ENCODE measurements at regions not wholly inside any gene's neighbourhood (a gene's known extent, or its start where the extent isn't known, plus 50 kb on each side); places are given as distances from the start of the nearest gene placed in this dataset.

- no peak for DNase-seq (ENCODE audit: low read depth)
Observed at GRCh38 chr4:136528131-136528530, 1004.2 kb downstream of the PCDH18 start.

GRCh38 chr4:136526517-136526916, 1005.8 kb downstream of the PCDH18 start:
- DNase-seq (ENCODE audit: low read depth): no peak

- DNase-seq (ENCODE audit: low read depth): no peak
Observed at GRCh38 chr4:136524039-136524438, 1008.3 kb downstream of the PCDH18 start.

- no peak for DNase-seq (ENCODE audit: low read depth)
Observed at GRCh38 chr4:136516371-136516770, 1015.9 kb downstream of the PCDH18 start.

- DNase-seq (ENCODE audit: low read depth): no peak
Observed at GRCh38 chr4:136505020-136505419, 1027.3 kb downstream of the PCDH18 start.

GRCh38 chr4:136495851-136496250, 1036.4 kb downstream of the PCDH18 start:
- no peak for DNase-seq (ENCODE audit: low read depth)

- no peak for DNase-seq (ENCODE audit: low read depth)
Observed at GRCh38 chr4:136495076-136495475, 1037.2 kb downstream of the PCDH18 start.

GRCh38 chr4:136489101-136489500, 1043.2 kb downstream of the PCDH18 start:
- no peak for DNase-seq (ENCODE audit: low read depth)

GRCh38 chr4:136484996-136485395, 1047.3 kb downstream of the PCDH18 start:
- DNase-seq (ENCODE audit: low read depth): no peak

- DNase-seq (ENCODE audit: low read depth): no peak
Observed at GRCh38 chr4:136476753-136477152, 1055.5 kb downstream of the PCDH18 start.

GRCh38 chr4:136471051-136471450, 1061.2 kb downstream of the PCDH18 start:
- DNase-seq (ENCODE audit: low read depth): no peak

GRCh38 chr4:136465691-136466090, 1066.6 kb downstream of the PCDH18 start:
- no peak for DNase-seq (ENCODE audit: low read depth)

GRCh38 chr4:136463941-136464340, 1068.4 kb downstream of the PCDH18 start:
- DNase-seq (ENCODE audit: low read depth): no peak

- DNase-seq (ENCODE audit: low read depth): no peak
Observed at GRCh38 chr4:136461533-136461932, 1070.8 kb downstream of the PCDH18 start.

GRCh38 chr4:136458326-136458725, 1074.0 kb downstream of the PCDH18 start:
- DNase-seq (ENCODE audit: low read depth): no peak

GRCh38 chr4:136457577-136457976, 1074.7 kb downstream of the PCDH18 start:
- no peak for DNase-seq (ENCODE audit: low read depth)

- DNase-seq (ENCODE audit: low read depth): no peak
Observed at GRCh38 chr4:136457004-136457403, 1075.3 kb downstream of the PCDH18 start.

GRCh38 chr4:136443006-136443405, 1089.3 kb downstream of the PCDH18 start:
- DNase-seq (ENCODE audit: low read depth): no peak

GRCh38 chr4:136442447-136442846, 1089.8 kb downstream of the PCDH18 start:
- DNase-seq (ENCODE audit: low read depth): no peak

- no peak for DNase-seq (ENCODE audit: low read depth)
Observed at GRCh38 chr4:136441629-136442282, 1090.5 kb downstream of the PCDH18 start.

- no peak for DNase-seq (ENCODE audit: low read depth)
Observed at GRCh38 chr4:136438645-136439044, 1093.6 kb downstream of the PCDH18 start.

GRCh38 chr4:136424052-136424451, 1108.2 kb downstream of the PCDH18 start:
- no peak for DNase-seq (ENCODE audit: low read depth)

GRCh38 chr4:136414981-136415380, 1117.3 kb downstream of the PCDH18 start:
- DNase-seq (ENCODE audit: low read depth): no peak

GRCh38 chr4:136412708-136413107, 1119.6 kb downstream of the PCDH18 start:
- DNase-seq (ENCODE audit: low read depth): no peak

Measured in CMK (cell line).